ENCODE measurements at regions not wholly inside any gene's neighbourhood (a gene's known extent, or its start where the extent isn't known, plus 50 kb on each side); places are given as distances from the start of the nearest gene placed in this dataset.

DNA sequence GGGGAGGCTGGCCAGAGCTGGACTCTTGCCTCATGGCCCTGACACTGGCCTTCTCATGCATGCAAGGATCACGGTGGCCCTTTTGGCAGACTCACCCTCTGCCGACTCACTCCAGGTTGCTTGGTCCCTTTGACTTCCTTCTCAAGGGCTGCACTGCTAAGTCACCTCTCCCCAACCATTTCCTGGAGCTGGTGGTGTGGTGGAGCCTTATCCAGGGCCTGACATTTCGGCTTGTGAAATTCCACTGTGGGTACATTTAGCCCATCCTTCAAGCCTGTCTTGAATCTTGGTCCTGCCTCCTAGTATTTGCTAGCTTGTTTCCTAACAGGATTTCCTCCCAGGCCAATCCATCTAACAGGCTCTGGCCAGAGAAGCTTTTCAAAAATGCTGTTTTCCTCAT, 52.6 kb upstream of the JUN start:
- H3K9ac ChIP-seq (ENCODE audit: low read length) = no peak overlapping the region
- H3K36me3 ChIP-seq (ENCODE audit: control insufficient read depth, insufficient read depth, low read length) = no peaks in the 10 kb centered on the region
- H3K4me3 ChIP-seq (ENCODE audit: low read length) = no peak overlapping the region
- H3K4me1 ChIP-seq (ENCODE audit: control insufficient read depth, insufficient read depth, low read length) = no peaks in the 10 kb centered on the region
- no peak overlapping the region for H3K27ac ChIP-seq (ENCODE audit: low read depth, low read length)
- no peaks in the 10 kb centered on the region for H3K27me3 ChIP-seq (ENCODE audit: control insufficient read depth, insufficient read depth, low read length)

DNA sequence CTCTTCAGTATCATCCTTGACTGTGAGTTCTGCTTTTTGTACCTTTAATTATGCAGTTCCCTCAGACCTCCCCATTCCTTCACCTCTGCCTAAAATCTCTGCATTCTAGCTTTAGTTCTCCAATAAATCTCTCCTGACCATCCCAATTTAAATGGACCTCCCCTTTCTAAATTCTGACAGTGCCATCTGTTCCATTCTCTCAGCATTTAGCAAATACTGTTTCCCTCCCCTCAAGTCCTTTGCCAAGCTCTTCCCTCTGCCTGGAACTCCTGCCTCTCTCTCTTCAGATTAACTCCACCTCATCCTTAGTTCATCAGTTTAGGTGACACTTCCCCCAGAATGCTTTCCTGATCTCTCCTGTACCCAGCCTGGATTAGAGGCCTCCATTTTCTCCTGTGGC, 54.0 kb upstream of the JUN start:
- no peak overlapping the region for H3K27ac ChIP-seq (ENCODE audit: low read depth, low read length)
- no peaks in the 10 kb centered on the region for H3K36me3 ChIP-seq (ENCODE audit: control insufficient read depth, insufficient read depth, low read length)
- H3K9ac ChIP-seq (ENCODE audit: low read length) = no peak overlapping the region
- H3K4me1 ChIP-seq (ENCODE audit: control insufficient read depth, insufficient read depth, low read length) = no peaks in the 10 kb centered on the region
- no peak overlapping the region for H3K4me3 ChIP-seq (ENCODE audit: low read length)
- H3K27me3 ChIP-seq (ENCODE audit: control insufficient read depth, insufficient read depth, low read length) = no peaks in the 10 kb centered on the region

DNA sequence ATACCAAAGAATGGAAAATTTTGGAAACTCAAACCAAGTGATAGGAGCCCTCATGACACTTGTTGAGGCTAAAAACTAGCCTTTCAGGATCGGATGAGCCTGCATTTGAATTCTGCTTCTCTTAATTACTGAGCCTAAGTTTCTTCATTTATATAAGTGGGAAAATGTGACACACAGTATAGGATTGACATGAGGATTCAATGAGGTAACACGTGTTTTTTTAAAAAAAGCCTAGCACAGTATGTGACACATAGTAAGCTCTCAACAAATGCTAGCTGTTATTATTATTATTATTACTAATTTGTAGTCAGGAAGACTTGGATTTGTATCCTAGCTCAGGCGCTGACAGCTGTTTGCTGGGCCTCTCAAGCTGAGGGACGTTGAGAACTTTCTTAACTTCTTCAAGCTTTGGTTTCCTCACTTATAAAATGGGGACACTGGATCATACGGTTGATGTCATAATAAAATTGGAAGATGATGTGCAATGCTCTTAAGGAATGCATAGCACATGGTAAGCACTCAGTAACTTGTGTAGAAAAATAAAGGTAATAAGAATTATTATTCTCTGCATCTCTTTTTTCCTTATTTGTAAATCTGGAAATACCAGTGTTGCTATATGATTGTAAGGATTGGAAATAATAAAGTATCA, 55.4 kb upstream of the JUN start:
- no peak overlapping the region for H3K4me3 ChIP-seq (ENCODE audit: low read length)
- no peaks in the 10 kb centered on the region for H3K4me1 ChIP-seq (ENCODE audit: control insufficient read depth, insufficient read depth, low read length)
- no peak overlapping the region for H3K9ac ChIP-seq (ENCODE audit: low read length)

DNA sequence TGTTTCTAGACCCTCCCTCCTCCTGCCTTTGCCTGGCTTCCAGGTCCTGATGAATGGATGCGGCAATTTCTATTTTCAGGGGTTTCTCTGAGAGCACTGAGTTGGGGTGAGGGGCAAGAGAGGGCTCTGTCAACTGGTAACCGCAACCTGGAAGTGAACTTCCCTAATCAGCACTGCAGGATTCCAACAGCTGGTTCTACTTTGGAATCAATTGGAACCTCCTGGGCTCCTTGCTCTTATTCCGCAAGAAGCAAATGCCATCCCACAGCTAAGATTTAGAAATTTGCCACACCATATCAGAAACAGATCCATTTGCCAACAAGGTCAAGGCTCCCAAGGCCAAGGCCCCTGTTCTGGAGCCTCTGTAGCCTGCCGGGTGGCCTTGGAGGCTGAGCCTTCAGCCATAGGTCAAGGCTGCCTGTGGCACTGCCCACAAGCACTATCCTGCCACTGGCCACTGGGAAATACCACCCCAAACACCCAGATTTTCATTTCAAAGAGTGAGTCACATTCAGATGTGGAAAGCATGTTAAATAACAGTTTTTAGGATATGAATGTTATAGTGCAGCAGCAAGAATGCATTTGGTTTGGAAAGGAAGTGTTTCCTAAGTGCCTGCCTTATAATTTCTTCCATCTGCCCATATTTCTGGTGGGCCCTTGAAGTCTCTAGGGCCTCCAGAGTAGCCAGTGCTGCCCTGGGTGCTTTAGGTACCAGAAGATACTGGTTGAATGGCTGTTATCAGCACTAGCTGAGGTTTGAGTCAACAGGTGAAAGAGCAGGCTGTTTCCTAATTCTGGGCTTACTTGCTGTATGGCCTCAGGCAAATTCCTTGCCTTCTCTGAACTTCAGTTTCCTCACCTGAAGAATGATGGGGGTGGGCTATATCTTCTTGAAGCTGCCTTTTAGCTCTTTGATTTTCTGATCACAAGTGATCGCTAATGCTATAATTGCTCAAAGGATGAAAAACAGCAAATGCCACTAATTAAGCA, 56.3 kb upstream of the JUN start:
- Histone ChIP-seq H3K4me3 (ENCODE audit: low read length) (no peak overlapping the region), H3K9ac (ENCODE audit: low read length) (no peak overlapping the region), H3K27ac (ENCODE audit: low read depth, low read length) (no peak overlapping the region), H3K27me3 (ENCODE audit: control insufficient read depth, insufficient read depth, low read length) (no peaks in the 10 kb centered on the region), H3K4me1 (ENCODE audit: control insufficient read depth, insufficient read depth, low read length) (no peaks in the 10 kb centered on the region), H3K36me3 (ENCODE audit: control insufficient read depth, insufficient read depth, low read length) (no peaks in the 10 kb centered on the region)

More for the DNA sequence above, 55.4 kb upstream of the JUN start:
- H3K36me3 ChIP-seq (ENCODE audit: control insufficient read depth, insufficient read depth, low read length) = no peaks in the 10 kb centered on the region
- H3K27me3 ChIP-seq (ENCODE audit: control insufficient read depth, insufficient read depth, low read length) = no peaks in the 10 kb centered on the region
- no peak overlapping the region for H3K27ac ChIP-seq (ENCODE audit: low read depth, low read length)

DNA sequence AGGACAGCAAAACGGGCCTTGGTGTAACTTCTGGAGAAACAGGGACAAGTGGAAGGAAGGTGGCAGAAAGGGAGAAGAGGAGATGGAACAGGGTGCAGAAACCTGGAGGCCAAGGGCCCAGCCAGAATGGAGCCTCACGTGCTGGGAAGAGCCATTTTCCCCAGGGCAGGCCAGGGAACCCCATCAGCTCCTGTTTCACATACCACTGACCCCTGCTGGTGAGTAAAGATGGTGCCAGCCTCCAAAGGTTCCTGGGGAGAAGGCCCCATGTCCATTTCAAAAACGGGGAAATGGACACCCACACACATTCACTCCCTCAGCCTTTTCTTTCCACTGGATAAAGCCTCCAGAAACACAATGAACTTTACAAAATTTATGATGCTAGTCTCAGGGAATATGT, 57.6 kb upstream of the JUN start:
- Histone ChIP-seq H3K27ac (ENCODE audit: low read depth, low read length) (no peak overlapping the region), H3K4me1 (ENCODE audit: control insufficient read depth, insufficient read depth, low read length) (no peaks in the 10 kb centered on the region), H3K9ac (ENCODE audit: low read length) (no peak overlapping the region), H3K36me3 (ENCODE audit: control insufficient read depth, insufficient read depth, low read length) (no peaks in the 10 kb centered on the region), H3K27me3 (ENCODE audit: control insufficient read depth, insufficient read depth, low read length) (no peaks in the 10 kb centered on the region), H3K4me3 (ENCODE audit: low read length) (no peak overlapping the region)

DNA sequence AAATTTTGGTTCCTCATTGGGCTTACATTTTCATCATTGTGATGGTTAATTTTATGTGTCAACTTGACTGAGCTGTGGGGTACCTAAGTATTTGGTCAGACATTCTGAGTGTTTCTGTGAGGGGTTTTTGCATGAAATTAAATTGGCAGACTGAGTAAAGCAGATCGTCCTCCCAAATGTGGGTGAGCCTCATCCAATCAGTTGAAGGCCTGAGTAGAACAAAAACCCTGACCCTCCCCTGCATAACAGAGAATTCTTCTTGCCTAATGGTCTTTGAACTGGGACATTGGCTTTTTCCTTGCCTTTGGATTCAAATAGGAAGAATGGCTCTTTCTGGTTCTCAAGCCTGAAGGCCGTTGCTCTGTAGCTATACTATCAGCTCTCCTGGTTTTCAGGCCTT, 59.1 kb upstream of the JUN start:
- no peak overlapping the region for H3K9ac ChIP-seq (ENCODE audit: low read length)
- no peaks in the 10 kb centered on the region for H3K36me3 ChIP-seq (ENCODE audit: control insufficient read depth, insufficient read depth, low read length)
- H3K27ac ChIP-seq (ENCODE audit: low read depth, low read length) = no peak overlapping the region
- no peaks in the 10 kb centered on the region for H3K27me3 ChIP-seq (ENCODE audit: control insufficient read depth, insufficient read depth, low read length)
- no peaks in the 10 kb centered on the region for H3K4me1 ChIP-seq (ENCODE audit: control insufficient read depth, insufficient read depth, low read length)
- H3K4me3 ChIP-seq (ENCODE audit: low read length) = no peak overlapping the region

DNA sequence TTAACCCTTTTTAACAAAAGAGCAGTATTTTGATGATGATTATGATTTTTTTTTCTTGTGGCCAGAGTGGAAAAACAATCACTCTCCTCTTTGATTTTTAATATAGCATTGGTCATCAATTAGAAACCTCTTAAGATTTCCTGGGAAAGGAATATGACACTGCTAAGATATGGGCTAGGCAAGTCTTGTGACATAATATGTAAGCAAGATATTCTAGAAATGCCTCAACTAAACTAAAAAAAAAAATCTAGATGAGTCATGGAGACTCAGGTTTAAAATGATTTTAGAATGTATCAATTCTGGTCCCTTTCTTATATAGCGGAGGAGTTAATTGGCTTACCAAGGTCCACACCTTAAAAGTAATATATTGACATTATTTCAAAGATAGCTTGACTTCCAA, 60.3 kb upstream of the JUN start:
- Histone ChIP-seq H3K4me1 (ENCODE audit: control insufficient read depth, insufficient read depth, low read length) (peaks cover 1% of the 10 kb centered on the region), H3K36me3 (ENCODE audit: control insufficient read depth, insufficient read depth, low read length) (no peaks in the 10 kb centered on the region), H3K27ac (ENCODE audit: low read depth, low read length) (no peak overlapping the region)

DNA sequence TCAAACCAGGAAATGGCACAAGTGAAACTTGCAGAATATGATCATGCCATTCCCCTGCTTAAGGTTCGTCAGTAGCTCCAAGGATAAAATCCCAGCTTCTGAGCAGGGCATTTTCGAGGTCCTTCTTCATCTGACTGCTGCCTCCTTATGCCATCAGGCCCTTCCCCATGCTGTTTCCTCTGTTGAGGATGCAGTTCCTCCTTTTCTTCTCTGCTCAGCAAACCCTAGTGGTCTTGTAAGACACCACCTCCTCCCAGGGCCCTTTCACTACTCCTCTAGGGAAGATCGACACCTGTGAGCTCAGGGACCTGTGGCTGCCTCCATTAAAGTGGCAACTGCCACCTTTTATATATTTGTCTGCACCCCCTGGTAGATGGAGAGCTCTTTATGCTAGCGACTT, 62.1 kb upstream of the JUN start:
- Histone ChIP-seq H3K4me3 (ENCODE audit: low read length) (no peak overlapping the region), H3K36me3 (ENCODE audit: control insufficient read depth, insufficient read depth, low read length) (no peaks in the 10 kb centered on the region), H3K27me3 (ENCODE audit: control insufficient read depth, insufficient read depth, low read length) (no peaks in the 10 kb centered on the region), H3K27ac (ENCODE audit: low read depth, low read length) (no peak overlapping the region), H3K9ac (ENCODE audit: low read length) (no peak overlapping the region), H3K4me1 (ENCODE audit: control insufficient read depth, insufficient read depth, low read length) (peaks cover 2% of the 10 kb centered on the region)

More for the DNA sequence above, 60.3 kb upstream of the JUN start:
- H3K9ac ChIP-seq (ENCODE audit: low read length) = no peak overlapping the region
- H3K4me3 ChIP-seq (ENCODE audit: low read length) = no peak overlapping the region
- no peaks in the 10 kb centered on the region for H3K27me3 ChIP-seq (ENCODE audit: control insufficient read depth, insufficient read depth, low read length)

DNA sequence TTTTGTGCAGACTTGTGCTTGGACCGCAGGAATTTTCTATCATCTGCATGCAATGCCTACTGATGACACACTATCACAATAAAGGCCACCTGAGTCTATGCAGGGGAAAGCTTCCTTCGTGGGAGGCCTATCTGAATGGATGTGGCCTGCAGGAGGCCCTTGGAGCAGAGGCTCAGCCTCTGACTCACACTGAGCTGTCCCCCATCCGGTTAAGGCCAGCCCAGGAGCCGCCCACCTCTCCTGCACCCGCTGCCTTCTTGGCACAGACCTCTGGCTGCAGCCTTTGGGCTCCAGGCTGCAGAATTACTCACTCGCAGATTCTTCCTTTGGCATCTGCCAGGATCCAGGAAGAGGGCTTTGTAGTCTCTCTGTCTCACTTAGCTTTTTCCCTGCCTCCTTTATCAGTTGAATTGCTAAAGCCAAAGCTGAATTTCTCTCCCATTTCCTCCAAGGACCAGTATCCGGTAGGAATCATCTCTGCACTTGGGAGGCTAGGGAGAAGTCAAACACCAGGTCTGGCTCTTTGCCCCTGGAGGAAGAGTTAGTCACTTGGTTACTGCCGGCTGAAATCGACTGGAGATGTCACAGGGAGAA, 65.1 kb upstream of the JUN start:
- Histone ChIP-seq H3K4me3 (ENCODE audit: low read length) (no peak overlapping the region), H3K27me3 (ENCODE audit: control insufficient read depth, insufficient read depth, low read length) (no peaks in the 10 kb centered on the region), H3K9ac (ENCODE audit: low read length) (no peak overlapping the region), H3K36me3 (ENCODE audit: control insufficient read depth, insufficient read depth, low read length) (no peaks in the 10 kb centered on the region), H3K27ac (ENCODE audit: low read depth, low read length) (no peak overlapping the region), H3K4me1 (ENCODE audit: control insufficient read depth, insufficient read depth, low read length) (peaks cover 2% of the 10 kb centered on the region)

DNA sequence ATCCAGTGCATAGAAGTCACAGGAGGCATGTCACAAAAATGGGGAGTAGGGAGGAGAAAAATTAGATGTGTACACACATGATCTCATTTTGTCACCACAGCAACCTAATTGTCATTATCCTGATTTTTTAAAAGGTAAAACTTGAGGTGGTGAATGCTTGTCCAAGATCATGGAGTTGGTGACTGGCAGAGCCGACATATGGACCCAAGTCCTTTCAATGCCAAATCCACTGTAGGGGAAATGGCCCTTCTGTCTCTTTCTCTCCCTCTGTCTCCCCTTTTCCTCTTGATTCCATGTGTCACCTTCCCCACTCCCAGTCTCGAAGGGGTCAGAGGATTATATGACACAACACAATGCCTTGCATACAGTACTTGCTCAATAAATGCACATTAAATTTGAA, 65.7 kb upstream of the JUN start:
- no peak overlapping the region for H3K9ac ChIP-seq (ENCODE audit: low read length)
- no peaks in the 10 kb centered on the region for H3K27me3 ChIP-seq (ENCODE audit: control insufficient read depth, insufficient read depth, low read length)
- H3K4me3 ChIP-seq (ENCODE audit: low read length) = no peak overlapping the region
- H3K4me1 ChIP-seq (ENCODE audit: control insufficient read depth, insufficient read depth, low read length) = peaks cover 2% of the 10 kb centered on the region
- no peaks in the 10 kb centered on the region for H3K36me3 ChIP-seq (ENCODE audit: control insufficient read depth, insufficient read depth, low read length)
- H3K27ac ChIP-seq (ENCODE audit: low read depth, low read length) = no peak overlapping the region

DNA sequence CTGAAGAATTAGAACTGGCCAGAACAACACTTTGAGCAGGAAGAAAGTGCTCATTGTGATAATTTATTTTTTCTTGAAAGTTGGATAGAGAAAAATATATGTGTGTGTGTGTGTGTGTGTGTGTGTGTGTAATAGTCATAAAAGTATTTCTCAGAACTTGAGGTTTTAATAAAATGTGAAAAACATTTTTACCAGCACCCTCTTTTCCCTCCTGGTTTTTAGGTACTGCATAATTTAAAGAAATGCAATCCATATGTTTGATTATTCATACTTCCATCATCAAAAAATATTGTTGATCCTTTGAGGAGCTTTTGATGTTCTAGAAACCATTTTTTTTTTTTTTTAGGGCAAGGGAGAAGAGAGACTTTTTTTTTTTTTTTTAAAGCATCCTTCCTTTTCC, 66.8 kb upstream of the JUN start:
- Histone ChIP-seq H3K9ac (ENCODE audit: low read length) (no peak overlapping the region), H3K27ac (ENCODE audit: low read depth, low read length) (no peak overlapping the region), H3K36me3 (ENCODE audit: control insufficient read depth, insufficient read depth, low read length) (no peaks in the 10 kb centered on the region), H3K4me3 (ENCODE audit: low read length) (no peak overlapping the region), H3K27me3 (ENCODE audit: control insufficient read depth, insufficient read depth, low read length) (no peaks in the 10 kb centered on the region), H3K4me1 (ENCODE audit: control insufficient read depth, insufficient read depth, low read length) (peaks cover 2% of the 10 kb centered on the region)

DNA sequence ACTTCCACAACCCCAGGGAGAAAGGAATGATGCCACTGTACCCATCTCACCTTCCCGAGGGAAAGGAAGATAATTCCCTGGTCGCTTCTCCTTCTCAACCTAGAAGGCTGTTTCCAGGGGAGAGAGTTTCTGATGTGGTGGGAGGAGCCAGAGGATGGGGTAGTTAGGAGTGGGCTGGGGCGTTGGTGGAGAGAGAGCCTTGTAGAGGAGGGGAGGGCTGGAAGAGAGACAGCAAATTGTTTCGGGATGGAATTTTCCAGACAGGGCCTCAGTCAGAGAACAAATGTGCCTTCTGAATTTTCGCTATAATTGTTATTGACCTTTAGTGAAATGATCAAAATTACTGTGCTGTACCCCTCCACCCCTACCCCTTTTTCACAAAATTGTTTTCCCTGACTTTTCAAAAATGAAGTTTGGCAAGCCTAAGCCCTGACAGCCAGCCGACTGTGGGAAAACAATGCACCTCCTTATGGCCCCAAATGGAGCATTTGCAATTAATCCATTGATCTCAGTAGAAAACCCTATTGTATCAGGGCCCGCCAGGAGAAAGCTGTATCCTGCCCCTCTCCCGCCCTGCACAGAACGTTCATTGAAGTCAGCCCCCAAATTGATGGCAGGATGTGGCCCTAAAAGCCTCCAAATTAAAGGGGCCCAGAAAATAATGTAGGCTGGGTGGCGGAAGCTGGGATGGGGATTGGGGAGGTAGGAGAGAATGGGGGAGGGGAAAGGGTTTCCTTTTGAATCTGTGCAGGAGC, 69.1 kb upstream of the JUN start:
- Histone ChIP-seq H3K27me3 (ENCODE audit: control insufficient read depth, insufficient read depth, low read length) (no peaks in the 10 kb centered on the region), H3K4me3 (ENCODE audit: low read length) (no peak overlapping the region), H3K4me1 (ENCODE audit: control insufficient read depth, insufficient read depth, low read length) (peaks cover 2% of the 10 kb centered on the region), H3K9ac (ENCODE audit: low read length) (no peak overlapping the region), H3K36me3 (ENCODE audit: control insufficient read depth, insufficient read depth, low read length) (no peaks in the 10 kb centered on the region), H3K27ac (ENCODE audit: low read depth, low read length) (no peak overlapping the region)
